ENCODE measurements at regions not wholly inside any gene's neighbourhood (a gene's known extent, or its start where the extent isn't known, plus 50 kb on each side); places are given as distances from the start of the nearest gene placed in this dataset.

DNA sequence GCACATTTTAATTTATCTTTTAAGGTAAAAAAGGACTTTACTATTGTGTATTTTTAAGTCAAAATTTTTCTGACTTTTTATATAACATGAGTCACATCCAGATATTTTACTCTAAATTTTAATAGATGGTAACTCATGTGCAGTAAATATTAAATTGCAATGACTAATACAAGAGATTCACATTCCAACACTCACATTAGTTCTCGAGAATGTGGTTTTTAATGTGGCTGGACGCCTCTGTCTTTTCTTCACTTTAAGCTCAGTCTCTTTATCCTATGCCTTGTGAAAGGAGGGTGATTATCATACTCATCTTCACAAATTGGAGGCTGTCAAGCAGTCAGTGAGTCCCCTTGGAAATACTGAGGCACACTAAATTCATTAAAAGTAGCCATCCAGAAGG lies 315.6 kb downstream of the HS3ST3B1 start:
- no peak for TF ChIP-seq CTCF (IDR thresholded peaks at IDR 0.05)
- no peak for TF ChIP-seq POLR2A (IDR thresholded peaks at IDR 0.05)
